Calu3 (cell line): ENCODE measurements at regions not wholly inside any gene's neighbourhood (a gene's known extent, or its start where the extent isn't known, plus 50 kb on each side); places are given as distances from the start of the nearest gene placed in this dataset.

Experiments
- BruUV-seq: library from RNA; stranded (reverse); fragments of 400-500 nt; replicated peaks from 2 replicates; lab custom pipeline; 2021; lab: Mats Ljungman, UMichigan
- CTCF ChIA-PET: fragments of 300-600 bp; sonication (Branson Sonifier 250); formaldehyde crosslinking; loops from one replicate; lab custom pipeline; 2022; ENCODE audit warnings: antibody characterized with exemption; lab: Charles Lee
- DNase-seq: peaks from one replicate; pipeline ENCODE4 v3.0.0; 2022
- H3K27ac Mint-ChIP-seq: one replicate; pipeline ENCODE4 v1.8.0; 2022; ENCODE audit warnings: mixed read lengths; ENCODE audit not compliant: unreplicated experiment
- H3K27me3 Mint-ChIP-seq: one replicate; pipeline ENCODE4 v1.8.0; 2022; ENCODE audit warnings: mixed read lengths; ENCODE audit not compliant: unreplicated experiment
- H3K36me3 Mint-ChIP-seq: one replicate; pipeline ENCODE4 v1.8.0; 2022; ENCODE audit warnings: mild to moderate bottlenecking, moderate library complexity, mixed read lengths; ENCODE audit not compliant: insufficient read depth, unreplicated experiment
- H3K4me1 Mint-ChIP-seq: one replicate; pipeline ENCODE4 v1.8.0; 2022; ENCODE audit warnings: mild to moderate bottlenecking, low read depth, mixed read lengths; ENCODE audit not compliant: unreplicated experiment
- H3K4me3 Mint-ChIP-seq: one replicate; pipeline ENCODE4 v1.8.0; 2022; ENCODE audit warnings: mild to moderate bottlenecking, low read depth, moderate library complexity, mixed read lengths; ENCODE audit not compliant: unreplicated experiment
- H3K9me3 Mint-ChIP-seq: one replicate; pipeline ENCODE4 v1.8.0; 2022; ENCODE audit warnings: low read depth, mixed read lengths; ENCODE audit not compliant: unreplicated experiment
- CTCF ChIP-seq: fragments of 200-600 bp; IDR thresholded peaks from one replicate; pipeline ENCODE4 v1.8.0; 2022; ENCODE audit warnings: antibody characterized with exemption; ENCODE audit not compliant: unreplicated experiment
- intact Hi-C: fragments of 100-400 bp; cut with micrococcal nuclease; formaldehyde crosslinking; loops from one replicate; pipeline ENCODE4 v1.10.0; 2022; ENCODE audit not compliant: unreplicated experiment

DNA sequence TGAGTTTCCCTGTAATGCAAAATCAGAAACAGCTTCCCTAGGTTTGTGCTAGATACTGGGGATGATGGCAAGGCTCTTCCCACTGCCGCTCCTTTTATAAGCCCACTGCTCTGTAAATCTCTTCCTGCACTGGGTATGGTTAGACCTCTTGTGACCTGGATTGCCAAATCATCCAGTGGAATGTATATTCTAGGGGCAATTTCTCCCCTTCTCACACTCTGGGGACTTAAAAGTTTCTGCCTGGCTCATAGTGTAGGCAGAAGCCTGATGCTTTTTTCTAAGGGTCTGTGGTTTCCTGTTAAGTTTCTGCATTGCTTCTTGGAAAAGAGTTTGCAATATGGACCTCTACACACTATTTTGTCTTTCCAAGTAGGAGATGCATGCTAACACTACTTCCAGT is 1582.0 kb upstream of the PCDH20 start:
- intact Hi-C loops, result no loop called here
- no TSS peak for BruUV-seq
- no peak for DNase-seq
- no peak for TF ChIP-seq CTCF
- no peak overlapping the region for H3K4me3 Mint-ChIP-seq
- no peaks in the 10 kb centered on the region for H3K27me3 Mint-ChIP-seq
- CTCF ChIA-PET, result no interaction called here
- no peaks in the 10 kb centered on the region for H3K9me3 Mint-ChIP-seq
- H3K4me1 Mint-ChIP-seq, result no peaks in the 10 kb centered on the region
- no peaks in the 10 kb centered on the region for H3K36me3 Mint-ChIP-seq
- H3K27ac Mint-ChIP-seq, result no peak overlapping the region

DNA sequence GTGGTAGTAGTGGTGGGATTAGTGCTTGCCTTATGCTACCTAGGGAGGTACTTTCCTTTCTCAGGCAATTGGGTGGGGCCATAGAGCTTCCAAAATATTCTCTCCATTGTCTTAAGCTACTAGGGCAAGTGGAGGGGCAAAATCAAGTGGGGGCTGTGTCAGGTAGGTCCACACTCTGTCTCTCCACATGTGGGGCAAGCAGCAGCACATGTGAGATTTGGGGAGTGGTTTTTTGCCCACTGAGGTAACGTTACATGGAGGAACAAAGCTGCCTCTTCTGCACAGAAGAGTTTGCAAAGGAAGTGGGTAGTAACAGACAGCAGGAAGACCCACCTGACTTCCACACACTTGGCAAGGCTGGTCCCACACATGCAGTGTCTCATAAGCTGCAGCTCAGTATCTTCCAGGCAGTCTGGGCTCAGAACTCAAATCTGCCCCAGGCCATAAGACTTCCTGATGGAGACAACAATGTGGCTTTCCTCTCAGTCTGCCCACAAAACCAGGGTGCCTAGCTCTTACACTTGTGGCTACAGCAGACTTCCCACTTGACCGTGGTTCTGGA is 1581.5 kb upstream of the PCDH20 start:
- H3K4me1 Mint-ChIP-seq, result no peaks in the 10 kb centered on the region
- BruUV-seq, result no TSS peak

GRCh38 chr13:62973804-62974203 is 1558.2 kb upstream of the PCDH20 start:
- H3K27me3 Mint-ChIP-seq, result no peaks in the 10 kb centered on the region
- intact Hi-C loops, result no loop called here
- H3K27ac Mint-ChIP-seq, result no peak overlapping the region
- no peaks in the 10 kb centered on the region for H3K4me1 Mint-ChIP-seq
- CTCF ChIA-PET, result no interaction called here
- H3K4me3 Mint-ChIP-seq, result no peak overlapping the region
- no peak for TF ChIP-seq CTCF
- no peaks in the 10 kb centered on the region for H3K9me3 Mint-ChIP-seq
- no peaks in the 10 kb centered on the region for H3K36me3 Mint-ChIP-seq
- no peak for DNase-seq
- no TSS peak for BruUV-seq

More for the DNA sequence above, 1581.5 kb upstream of the PCDH20 start:
- no peak for TF ChIP-seq CTCF
- H3K36me3 Mint-ChIP-seq, result no peaks in the 10 kb centered on the region
- no peak for DNase-seq
- H3K27me3 Mint-ChIP-seq, result no peaks in the 10 kb centered on the region
- CTCF ChIA-PET, result no interaction called here
- intact Hi-C loops, result no loop called here
- H3K4me3 Mint-ChIP-seq, result no peak overlapping the region
- no peak overlapping the region for H3K27ac Mint-ChIP-seq
- H3K9me3 Mint-ChIP-seq, result no peaks in the 10 kb centered on the region

DNA sequence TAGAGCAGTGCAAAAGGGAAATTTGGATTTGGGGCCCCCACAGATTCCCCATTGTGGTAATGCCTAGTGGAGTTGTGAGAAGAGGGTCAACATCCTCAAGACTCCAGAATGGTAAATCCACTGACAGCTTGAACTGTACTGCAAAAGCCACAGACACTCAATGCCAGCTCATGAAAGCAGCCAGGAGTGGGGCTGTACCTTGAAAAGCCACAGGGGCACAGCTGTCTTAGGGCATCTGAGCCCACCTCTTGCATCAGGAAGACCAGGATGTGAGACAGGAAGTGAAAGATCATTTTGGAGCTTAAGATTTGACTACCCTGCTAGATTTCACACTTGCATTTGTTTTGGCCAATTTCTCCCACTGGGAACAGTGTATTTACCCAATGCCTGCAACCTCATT is 1548.9 kb upstream of the PCDH20 start:
- CTCF ChIA-PET, result no interaction called here
- H3K9me3 Mint-ChIP-seq, result peaks cover 7% of the 10 kb centered on the region
- no TSS peak for BruUV-seq
- H3K27ac Mint-ChIP-seq, result no peak overlapping the region
- H3K36me3 Mint-ChIP-seq, result no peaks in the 10 kb centered on the region
- intact Hi-C loops, result no loop called here
- H3K4me1 Mint-ChIP-seq, result no peaks in the 10 kb centered on the region
- H3K4me3 Mint-ChIP-seq, result no peak overlapping the region
- no peaks in the 10 kb centered on the region for H3K27me3 Mint-ChIP-seq
- no peak for DNase-seq
- TF ChIP-seq CTCF, result no peak
